Astrocyte (in vitro differentiated cells and primary cell): ENCODE measurements at regions not wholly inside any gene's neighbourhood (a gene's known extent, or its start where the extent isn't known, plus 50 kb on each side); places are given as distances from the start of the nearest gene placed in this dataset.
A peak's percentile ranks its signal among the peaks of the same experiment; 100 is the strongest.

ENCODE experiments used
- DNase-seq: peaks from one replicate; pipeline ENCODE4 v3.0.0-alpha.2; 2010; ENCODE audit warnings: low read depth
- FAIRE-seq: peaks from 2 replicates; lab custom pipeline; 2011; peaks lifted over from hg19 to GRCh38; lab: Jason Lieb, UNC
- H2AFZ ChIP-seq: 2 replicates; pipeline ENCODE4 v1.6.0; 2012; ENCODE audit warnings: low read depth, low read length, inconsistent platforms
- H3K27ac ChIP-seq: 2 replicates; pipeline ENCODE4 v1.5.1; 2011; ENCODE audit warnings: low read depth, low read length, inconsistent platforms
- H3K27me3 ChIP-seq: 2 replicates; pipeline ENCODE4 v1.6.0; 2011; ENCODE audit warnings: low read length, inconsistent platforms; ENCODE audit not compliant: insufficient read depth
- H3K36me3 ChIP-seq: 2 replicates; pipeline ENCODE4 v1.5.1; 2011; ENCODE audit warnings: low read length, inconsistent platforms; ENCODE audit not compliant: insufficient read depth
- H3K4me1 ChIP-seq: 2 replicates; pipeline ENCODE4 v1.5.1; 2011; ENCODE audit warnings: low read length, inconsistent platforms; ENCODE audit not compliant: insufficient read depth
- H3K4me2 ChIP-seq: 2 replicates; pipeline ENCODE4 v1.6.0; 2012; ENCODE audit warnings: low read length, inconsistent platforms
- H3K4me3 ChIP-seq: 2 replicates; pipeline ENCODE4 v1.5.1; 2011; ENCODE audit warnings: low read depth, mild to moderate bottlenecking, low read length, inconsistent platforms; ENCODE audit not compliant: insufficient read depth
- H3K79me2 ChIP-seq: 2 replicates; pipeline ENCODE4 v1.6.0; 2012; ENCODE audit warnings: mild to moderate bottlenecking, low read length, inconsistent platforms; ENCODE audit not compliant: insufficient read depth
- H3K9ac ChIP-seq: 2 replicates; pipeline ENCODE4 v1.6.0; 2012; ENCODE audit warnings: mild to moderate bottlenecking, low read length, inconsistent platforms
- H3K9me3 ChIP-seq: 2 replicates; pipeline ENCODE4 v1.5.1; 2012; ENCODE audit warnings: low read depth, mild to moderate bottlenecking, low read length, inconsistent platforms; ENCODE audit not compliant: insufficient read depth
- H4K20me1 ChIP-seq: 2 replicates; pipeline ENCODE4 v1.6.0; 2012; ENCODE audit warnings: low read length, inconsistent platforms; ENCODE audit not compliant: insufficient read depth
- H3K27ac Mint-ChIP-seq: one replicate; pipeline ENCODE4 v1.8.0; 2021; ENCODE audit warnings: mild to moderate bottlenecking, mixed read lengths; ENCODE audit not compliant: unreplicated experiment
- H3K27me3 Mint-ChIP-seq: one replicate; pipeline ENCODE4 v1.8.0; 2021; ENCODE audit warnings: low read depth, mixed read lengths; ENCODE audit not compliant: unreplicated experiment
- H3K36me3 Mint-ChIP-seq: one replicate; pipeline ENCODE4 v1.8.0; 2021; ENCODE audit warnings: low read depth, mixed read lengths; ENCODE audit not compliant: unreplicated experiment
- H3K4me1 Mint-ChIP-seq: one replicate; pipeline ENCODE4 v1.8.0; 2021; ENCODE audit warnings: low read depth, mixed read lengths; ENCODE audit not compliant: unreplicated experiment
- H3K4me3 Mint-ChIP-seq: one replicate; pipeline ENCODE4 v1.8.0; 2021; ENCODE audit warnings: mild to moderate bottlenecking, moderate library complexity, mixed read lengths; ENCODE audit not compliant: unreplicated experiment
- H3K9me3 Mint-ChIP-seq: one replicate; pipeline ENCODE4 v1.8.0; 2021; ENCODE audit warnings: mild to moderate bottlenecking, mixed read lengths; ENCODE audit not compliant: unreplicated experiment
- CTCF ChIP-seq: IDR thresholded peaks from 2 replicates; pipeline ENCODE4 v1.5.1; 2011; ENCODE audit warnings: low read depth, mild to moderate bottlenecking, inconsistent platforms, low read length, moderate library complexity; ENCODE audit not compliant: insufficient read depth
- EZH2 ChIP-seq: IDR thresholded peaks from 2 replicates; pipeline ENCODE4 v1.6.1; 2012; ENCODE audit warnings: mild to moderate bottlenecking, low read length, inconsistent platforms; ENCODE audit not compliant: insufficient read depth

DNA sequence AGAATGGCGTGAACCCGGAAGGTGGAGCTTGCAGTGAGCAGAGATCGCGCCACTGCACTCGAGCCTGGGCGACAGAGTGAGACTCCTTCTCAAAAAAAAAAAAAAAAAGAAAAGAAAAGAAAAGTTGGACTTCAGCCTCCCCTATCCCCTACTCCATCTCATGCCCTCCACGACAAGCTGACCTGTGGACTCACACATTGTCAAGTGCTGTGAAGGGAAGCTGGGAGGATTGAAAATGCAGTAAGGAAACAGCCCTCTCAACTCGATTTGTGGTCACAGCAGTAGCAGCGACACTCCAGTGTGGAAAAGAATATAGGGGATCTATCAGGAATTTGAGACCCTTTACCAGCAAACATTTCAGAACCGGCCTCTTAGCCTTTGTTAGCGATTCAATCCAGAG, 103.6 kb upstream of the SVIL start:
- H3K9me3 Mint-ChIP-seq, result peaks cover 2% of the 10 kb centered on the region
- no peak overlapping the region for H3K4me2 ChIP-seq
- no peak for TF ChIP-seq CTCF
- no peak for TF ChIP-seq EZH2
- H3K4me3 Mint-ChIP-seq, result no peak overlapping the region
- no peaks in the 10 kb centered on the region for H3K9me3 ChIP-seq
- H4K20me1 ChIP-seq, result peaks cover 14% of the 10 kb centered on the region
- H2AFZ ChIP-seq, result no peak overlapping the region
- H3K27ac ChIP-seq, result no peak overlapping the region
- H3K27ac Mint-ChIP-seq, result no peak overlapping the region
- no peaks in the 10 kb centered on the region for H3K27me3 ChIP-seq
- H3K27me3 Mint-ChIP-seq, result peaks cover 11% of the 10 kb centered on the region
- no peak overlapping the region for H3K4me3 ChIP-seq
- peaks cover 8% of the 10 kb centered on the region for H3K4me1 Mint-ChIP-seq
- H3K9ac ChIP-seq, result no peak overlapping the region
- FAIRE-seq (no peak), DNase-seq (no peak)
- peaks cover 2% of the 10 kb centered on the region for H3K36me3 Mint-ChIP-seq
- peaks cover 27% of the 10 kb centered on the region for H3K79me2 ChIP-seq
- peaks cover 10% of the 10 kb centered on the region for H3K4me1 ChIP-seq
- H3K36me3 ChIP-seq, result no peaks in the 10 kb centered on the region

- Histone ChIP-seq H3K9ac (peak overlapping the region; percentile 52), H3K9me3 (no peaks in the 10 kb centered on the region), H3K4me3 (peak overlapping the region; percentile 79), H3K27me3 (no peaks in the 10 kb centered on the region), H3K27ac (no peak overlapping the region), H3K4me1 (peaks cover 10% of the 10 kb centered on the region), H2AFZ (peak overlapping the region; percentile 39), H4K20me1 (peaks cover 24% of the 10 kb centered on the region), H3K79me2 (peaks cover 39% of the 10 kb centered on the region), H3K36me3 (no peaks in the 10 kb centered on the region), H3K4me2 (peak overlapping the region; percentile 96)
- no peak for TF ChIP-seq EZH2
- TF ChIP-seq CTCF, result no peak
- no peak overlapping the region for H3K27ac Mint-ChIP-seq
- FAIRE-seq (no peak), DNase-seq (no peak)
- peaks cover 2% of the 10 kb centered on the region for H3K9me3 Mint-ChIP-seq
- H3K36me3 Mint-ChIP-seq, result peaks cover 1% of the 10 kb centered on the region
- H3K27me3 Mint-ChIP-seq, result peaks cover 11% of the 10 kb centered on the region
- peaks cover 17% of the 10 kb centered on the region for H3K4me1 Mint-ChIP-seq
- peak overlapping the region; percentile 82 for H3K4me3 Mint-ChIP-seq
Measured at GRCh38 chr10:29737074-29737593, 102.4 kb upstream of the SVIL start.

DNA sequence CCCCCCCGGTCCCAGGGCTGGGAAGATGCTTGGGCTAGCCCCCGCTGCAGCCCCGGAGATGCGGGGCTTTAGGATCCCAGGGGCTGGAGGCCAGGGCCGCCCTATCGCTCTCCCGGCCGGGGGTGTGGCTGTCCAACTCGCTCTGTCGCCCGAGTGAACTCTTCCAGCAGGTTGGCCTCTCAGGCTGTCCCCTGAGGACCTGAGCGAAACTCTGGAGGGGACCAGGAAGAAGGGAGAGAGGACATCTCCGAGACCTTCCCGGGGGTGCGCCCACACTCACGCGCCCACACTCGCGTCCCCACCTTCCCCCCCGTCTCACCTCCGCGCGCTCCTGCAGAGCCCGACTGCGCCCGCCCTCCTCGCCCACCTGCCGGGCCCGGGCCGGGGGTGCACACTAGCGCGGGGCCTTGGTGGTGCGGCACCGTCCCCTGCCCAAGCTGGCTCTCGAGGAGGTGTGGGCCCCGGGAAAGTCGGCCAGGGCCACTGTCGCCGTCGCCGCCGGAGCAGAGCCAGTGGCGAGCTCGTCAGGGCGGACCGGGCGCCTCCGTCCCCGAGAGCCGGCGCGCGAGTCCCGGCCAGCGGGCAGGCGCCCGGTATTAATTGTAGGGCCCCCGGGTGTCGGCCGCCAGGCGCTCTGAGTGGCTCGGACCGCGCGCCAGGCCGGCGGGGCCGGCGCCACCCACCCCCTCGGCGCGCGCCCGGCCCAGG, 101.7 kb upstream of the SVIL start:
- Histone ChIP-seq H3K9ac (peak overlapping the region; percentile 88), H4K20me1 (peaks cover 30% of the 10 kb centered on the region), H3K4me2 (peak overlapping the region; percentile 96), H3K4me1 (peaks cover 15% of the 10 kb centered on the region), H3K36me3 (no peaks in the 10 kb centered on the region), H3K4me3 (peak overlapping the region; percentile 79), H3K79me2 (peaks cover 45% of the 10 kb centered on the region), H3K9me3 (no peaks in the 10 kb centered on the region), H3K27ac (peak overlapping the region; percentile 71), H3K27me3 (no peaks in the 10 kb centered on the region), H2AFZ (peak overlapping the region; percentile 79)
- TF ChIP-seq EZH2 (no peak), CTCF (no peak)
- DNase-seq (peak; percentile 50), FAIRE-seq (no peak)
- no peak overlapping the region for H3K27ac Mint-ChIP-seq
- H3K4me1 Mint-ChIP-seq, result peaks cover 20% of the 10 kb centered on the region
- no peaks in the 10 kb centered on the region for H3K36me3 Mint-ChIP-seq
- H3K9me3 Mint-ChIP-seq, result peaks cover 2% of the 10 kb centered on the region
- H3K27me3 Mint-ChIP-seq, result peaks cover 11% of the 10 kb centered on the region
- H3K4me3 Mint-ChIP-seq, result peak overlapping the region; percentile 84
